SH-SY5Y (cell line): ENCODE measurements at regions not wholly inside any gene's neighbourhood (a gene's known extent, or its start where the extent isn't known, plus 50 kb on each side); places are given as distances from the start of the nearest gene placed in this dataset.

Experiments
- GATA2 ChIP-seq: IDR thresholded peaks from 2 replicates; pipeline ENCODE4 v1.6.1; 2011; ENCODE audit warnings: mild to moderate bottlenecking, low read depth, low read length
- GATA3 ChIP-seq: IDR thresholded peaks from 2 replicates; pipeline ENCODE4 v1.6.1; 2011; ENCODE audit warnings: low read depth, mild to moderate bottlenecking, low read length, moderate library complexity

DNA sequence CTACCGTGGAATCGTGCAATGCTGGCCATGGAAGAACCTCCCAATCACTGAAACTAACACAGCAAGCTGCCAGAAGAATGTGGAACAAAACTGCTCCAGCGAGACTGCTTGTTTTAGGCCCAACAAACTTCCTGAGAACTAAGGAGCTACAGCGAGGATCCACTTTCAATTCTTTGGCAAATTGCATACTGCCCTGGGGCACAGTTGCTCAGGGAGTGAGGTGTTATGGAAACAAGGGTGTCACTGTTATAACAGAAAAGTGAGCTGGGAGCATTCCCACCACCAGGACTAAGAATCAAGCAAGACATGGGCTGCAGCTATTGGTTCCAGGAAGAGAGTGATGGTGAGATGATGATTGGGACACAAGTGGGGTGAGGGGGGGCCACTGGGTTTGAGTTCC lies 1606.1 kb upstream of the FLRT2 start:
- TF ChIP-seq GATA2: no peak
- no peak for TF ChIP-seq GATA3

DNA sequence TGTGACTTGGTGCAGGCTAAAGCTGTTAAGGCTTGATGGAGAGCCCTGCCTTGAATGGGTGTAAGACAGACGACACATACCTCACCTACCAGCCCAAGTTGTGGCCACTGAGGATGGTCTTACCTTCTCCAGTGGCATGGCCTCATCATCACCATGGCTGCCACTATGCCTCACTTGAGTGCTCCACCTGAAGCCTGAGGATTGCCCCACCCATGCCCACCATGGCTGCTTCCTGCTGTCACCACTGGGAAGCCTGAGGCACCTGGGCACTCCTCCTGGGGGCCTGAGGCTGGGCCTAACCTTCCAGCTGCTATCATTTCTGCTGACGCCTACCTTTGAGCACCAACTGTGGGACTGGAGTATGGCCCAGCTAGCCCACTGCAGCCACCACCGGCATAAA lies 1605.7 kb upstream of the FLRT2 start:
- no peak for TF ChIP-seq GATA2
- TF ChIP-seq GATA3: no peak

DNA sequence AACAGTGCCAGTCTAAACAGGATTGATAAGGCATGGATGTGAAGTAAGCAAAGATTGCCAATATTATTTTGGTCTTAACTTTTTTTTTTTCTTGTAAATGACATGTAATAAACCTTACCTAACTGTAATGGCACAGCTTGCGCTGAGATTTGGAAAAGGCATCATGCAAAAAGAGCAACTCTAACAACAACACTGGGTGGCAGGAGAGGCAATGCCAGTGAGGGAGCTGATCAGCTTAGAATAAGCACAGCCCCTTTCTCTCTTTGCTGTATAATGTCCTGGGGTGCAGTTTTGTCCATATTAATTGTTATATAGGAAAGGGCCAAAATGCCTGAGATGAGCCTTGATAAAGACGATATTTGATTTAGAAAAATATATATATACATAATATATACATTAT lies 1589.7 kb upstream of the FLRT2 start:
- TF ChIP-seq GATA3 (no peak), GATA2 (no peak)

DNA sequence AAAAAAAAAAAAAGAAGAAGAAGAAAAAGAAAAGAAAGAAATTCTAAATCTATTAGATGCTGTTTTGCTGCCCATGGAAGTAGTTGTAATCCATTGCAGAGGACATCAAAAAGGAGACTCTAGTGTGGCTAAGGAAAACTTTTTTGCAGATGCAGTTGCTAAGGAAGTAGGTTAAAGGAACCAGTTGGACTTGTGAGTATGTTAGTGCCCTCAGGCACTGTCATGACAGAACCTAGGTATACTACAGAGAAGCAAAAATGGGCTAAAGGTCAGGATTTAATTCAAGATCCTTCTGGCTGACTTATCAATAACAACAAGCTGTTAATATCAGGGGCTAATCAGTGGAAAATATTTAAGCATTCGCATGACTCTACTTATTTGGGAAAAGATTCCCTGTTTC lies 1571.6 kb upstream of the FLRT2 start:
- TF ChIP-seq GATA2 (no peak), GATA3 (no peak)

DNA sequence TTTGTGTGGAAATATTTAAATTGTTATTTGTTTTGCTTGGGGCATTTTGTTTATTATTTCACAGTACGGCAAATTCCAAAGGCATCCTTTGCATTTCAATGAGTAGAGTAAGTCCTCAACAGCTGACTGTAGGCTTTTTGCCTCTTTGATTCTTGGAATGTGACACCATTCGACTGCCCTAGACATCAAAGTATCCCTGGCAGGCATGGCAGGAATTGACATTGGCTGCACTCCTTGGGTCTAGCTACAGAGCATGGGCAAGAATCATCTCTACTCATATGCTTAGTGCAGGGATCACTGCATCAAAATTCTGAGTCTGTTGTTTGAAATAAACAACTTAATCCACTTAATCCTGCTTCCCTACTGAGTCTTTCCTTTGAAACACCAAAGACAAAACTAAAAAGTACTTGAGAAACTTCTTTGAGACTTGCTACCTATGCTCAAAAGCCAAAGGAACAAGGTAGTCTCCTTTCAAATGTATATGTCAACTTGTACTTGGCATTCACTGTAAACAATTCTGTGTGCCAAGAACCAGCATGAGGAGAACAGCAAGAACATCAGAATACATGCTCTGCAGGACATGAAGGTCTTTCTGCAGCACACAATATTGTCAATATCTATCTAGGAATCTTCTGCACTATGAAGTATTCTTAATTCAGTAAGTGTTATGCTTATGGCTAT lies 1569.0 kb upstream of the FLRT2 start:
- TF ChIP-seq GATA2 (no peak), GATA3 (no peak)

DNA sequence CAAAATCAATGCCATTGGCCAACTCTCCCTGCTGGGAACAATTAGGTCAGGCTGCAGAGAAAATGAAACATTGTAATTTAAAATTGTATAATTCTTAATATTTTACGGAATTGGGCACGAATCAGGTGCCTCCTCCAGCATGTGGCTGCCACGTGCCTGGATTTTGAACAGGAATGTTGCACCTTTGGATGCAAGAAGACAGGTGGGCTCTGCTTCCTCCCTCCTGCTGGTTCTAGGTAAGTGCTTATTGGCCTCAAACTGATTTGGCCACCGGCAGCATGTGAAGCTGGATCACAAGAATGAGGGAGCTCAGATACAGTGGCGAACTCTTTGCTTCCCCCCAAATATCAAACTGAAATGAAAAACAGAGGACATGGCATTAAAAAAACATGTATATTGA lies 1559.9 kb upstream of the FLRT2 start:
- no peak for TF ChIP-seq GATA2
- TF ChIP-seq GATA3: no peak

DNA sequence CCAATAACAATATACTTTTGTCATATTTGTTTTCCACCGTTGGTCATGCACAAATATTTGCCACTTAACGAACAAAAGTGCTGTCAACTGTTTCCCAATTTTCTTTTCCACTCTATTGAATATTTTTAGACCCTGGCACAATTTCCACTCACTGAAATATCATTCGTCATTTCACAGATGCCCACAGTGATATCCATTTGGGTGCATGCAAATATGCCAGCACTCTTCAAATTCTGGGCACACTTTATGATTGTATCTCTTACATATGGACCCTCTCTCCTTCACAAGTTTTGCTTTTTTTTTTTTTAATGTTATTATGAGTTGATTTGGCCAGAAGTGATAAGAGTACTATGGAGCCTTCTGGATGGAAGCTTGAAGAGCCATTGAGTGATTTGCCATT lies 1557.3 kb upstream of the FLRT2 start:
- TF ChIP-seq GATA2: no peak
- no peak for TF ChIP-seq GATA3

DNA sequence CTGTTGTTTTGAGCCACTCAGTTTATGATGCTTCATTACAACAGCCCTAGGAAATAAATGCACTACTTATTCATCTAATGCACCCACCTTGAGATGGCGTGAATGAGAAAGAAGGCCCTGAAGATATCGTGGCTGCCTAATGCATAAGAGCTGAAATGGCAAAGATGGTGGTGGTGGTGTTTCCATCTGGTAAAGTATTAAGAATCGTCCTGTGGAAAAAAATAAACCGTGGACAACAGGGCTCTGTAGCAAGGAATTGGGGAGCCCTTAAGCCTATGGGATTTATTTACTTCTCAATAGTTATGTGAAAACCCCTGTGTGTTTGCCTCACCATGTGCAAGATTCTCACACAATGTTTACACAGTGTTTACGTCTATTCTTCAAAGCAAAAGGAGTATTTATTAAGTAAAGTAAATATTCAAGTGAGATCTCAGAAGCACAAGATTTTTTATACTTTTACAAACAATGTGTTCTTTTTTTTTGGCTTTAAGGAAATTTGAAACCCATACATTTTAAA lies 1555.2 kb upstream of the FLRT2 start:
- TF ChIP-seq GATA3: no peak
- no peak for TF ChIP-seq GATA2

DNA sequence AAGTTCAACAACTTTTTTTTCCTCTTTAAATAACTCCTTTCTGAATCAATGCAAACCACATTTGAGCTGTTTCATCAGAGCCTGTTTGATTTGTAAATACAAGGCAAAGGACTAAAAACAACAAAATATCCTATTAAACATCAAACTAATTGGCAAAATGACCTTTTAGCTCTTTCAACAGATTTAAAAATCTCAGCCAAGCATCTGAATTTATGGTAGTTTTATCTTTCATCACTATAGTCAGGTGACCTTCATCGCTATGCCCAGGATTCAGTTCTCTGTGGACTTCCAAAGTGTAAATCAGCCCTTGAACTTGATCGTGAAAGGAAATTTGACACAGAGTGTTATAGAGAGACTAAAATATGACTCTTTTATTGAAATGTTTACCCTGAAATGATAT lies 1554.5 kb upstream of the FLRT2 start:
- no peak for TF ChIP-seq GATA2
- TF ChIP-seq GATA3: no peak

DNA sequence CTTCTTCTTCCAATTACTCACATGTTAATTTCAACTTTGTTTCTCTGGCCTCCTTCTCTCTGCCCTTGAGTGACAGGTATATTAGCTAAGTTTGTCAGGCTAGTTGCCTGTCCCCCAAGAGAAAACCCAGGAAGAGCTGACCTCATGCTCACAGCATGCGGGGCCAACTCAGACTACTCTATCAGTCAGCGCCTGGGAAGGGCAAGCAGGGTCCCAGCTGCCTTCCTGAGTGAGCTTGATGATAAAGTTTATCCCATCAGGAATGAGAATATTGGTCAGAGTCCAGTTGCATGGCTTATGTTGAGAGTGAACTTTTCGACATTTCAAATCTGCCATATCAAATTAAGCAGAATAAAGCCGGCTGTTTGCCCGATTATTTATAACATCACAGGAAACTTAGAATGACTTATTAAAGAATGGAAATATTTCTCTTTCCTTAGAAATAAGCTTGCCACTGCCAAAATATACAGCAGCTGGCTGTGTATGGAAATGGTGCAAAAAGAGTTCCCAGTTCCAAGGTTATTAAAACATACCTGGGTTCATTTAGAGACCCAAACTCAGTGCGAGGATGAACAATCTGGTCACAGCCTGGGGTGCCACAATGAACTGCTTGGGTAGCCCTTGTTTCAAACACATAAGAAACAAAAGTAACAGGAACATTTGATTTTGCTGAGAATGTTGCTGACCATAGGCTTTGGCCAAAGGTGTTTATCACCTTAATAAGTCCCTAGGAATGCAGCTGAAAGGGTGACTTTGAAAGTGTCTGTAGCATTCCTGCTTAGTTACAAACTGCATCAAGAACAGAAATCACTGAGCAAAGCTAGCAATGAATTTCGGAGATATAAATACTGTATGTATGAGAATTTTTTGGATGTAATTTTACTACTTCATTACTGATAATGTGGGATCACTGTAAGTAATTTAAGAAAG lies 1553.8 kb upstream of the FLRT2 start:
- TF ChIP-seq GATA2 (no peak), GATA3 (no peak)

DNA sequence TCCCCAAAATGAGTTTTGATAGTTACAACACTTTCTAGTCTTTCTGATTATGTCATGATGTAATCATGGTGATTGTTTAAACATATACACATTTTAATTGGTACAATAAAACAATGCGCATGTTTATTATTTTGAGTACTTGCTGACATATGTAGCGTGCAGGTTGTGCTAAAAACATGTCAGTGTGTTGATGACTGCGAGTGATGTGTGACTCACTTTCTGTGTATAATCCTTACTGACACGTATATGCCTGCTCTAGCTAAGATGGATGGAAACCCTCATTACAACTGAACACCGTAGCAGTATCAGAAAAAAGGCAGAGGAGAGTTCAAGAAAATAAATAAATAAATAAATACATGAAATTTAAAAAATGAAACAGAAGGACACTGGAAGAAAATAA lies 1552.4 kb upstream of the FLRT2 start:
- TF ChIP-seq GATA2 (no peak), GATA3 (no peak)

DNA sequence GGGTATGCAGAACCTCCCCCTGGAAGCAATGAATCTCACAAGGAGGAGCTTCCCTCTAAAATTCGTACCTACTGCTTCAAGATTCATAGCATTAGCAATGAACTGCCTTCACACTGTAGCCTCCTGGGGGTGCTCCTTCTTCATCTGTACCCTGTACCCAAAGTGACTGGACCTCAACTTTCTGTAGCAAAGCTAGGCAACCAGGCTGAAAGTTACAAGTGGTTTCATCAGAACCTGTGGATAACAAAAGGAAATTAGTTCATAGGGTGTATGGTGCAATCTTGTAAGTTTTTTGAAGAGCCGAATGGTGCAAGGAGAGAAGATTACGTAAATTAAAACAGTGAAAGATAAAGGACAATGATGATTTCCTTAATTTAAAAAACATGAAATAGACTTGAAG lies 1541.7 kb upstream of the FLRT2 start:
- no peak for TF ChIP-seq GATA3
- TF ChIP-seq GATA2: no peak

DNA sequence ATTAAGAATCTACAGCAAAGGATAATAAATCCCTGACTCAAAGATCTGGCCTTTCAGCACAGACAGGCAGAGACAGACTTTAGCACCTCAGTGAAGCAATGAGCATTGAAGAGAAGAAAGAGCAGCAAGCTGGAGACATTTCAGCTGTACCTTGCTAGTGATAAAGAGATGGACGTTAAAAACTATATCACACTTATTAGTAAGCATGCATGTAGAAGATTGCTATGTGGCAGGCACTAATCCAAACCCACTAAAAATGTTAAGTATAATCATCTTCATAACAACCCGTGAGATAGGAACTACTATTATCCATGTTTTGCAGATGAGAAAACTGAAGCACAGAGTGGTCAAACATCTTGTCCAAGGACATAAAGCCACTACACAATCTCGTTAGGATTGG lies 1538.3 kb upstream of the FLRT2 start:
- TF ChIP-seq GATA2: no peak
- no peak for TF ChIP-seq GATA3

DNA sequence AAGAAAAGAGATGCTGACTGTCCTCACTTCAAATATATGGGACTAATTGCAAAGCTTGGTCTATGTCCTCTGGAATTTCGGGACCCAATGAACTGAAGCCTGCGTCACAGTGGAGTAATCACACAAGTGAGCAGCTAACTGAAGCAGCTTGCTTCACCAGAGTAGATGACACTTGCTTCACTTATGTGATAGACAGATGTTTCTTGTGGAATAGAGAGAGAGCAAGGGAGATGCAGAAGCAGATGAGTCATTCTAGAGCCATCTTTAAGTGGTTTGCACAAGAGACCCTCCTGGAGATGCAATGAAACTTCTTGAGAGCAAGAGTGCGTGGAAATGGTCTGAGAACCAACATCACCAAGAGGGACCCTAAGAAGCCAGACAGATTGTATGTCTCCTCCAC lies 1537.1 kb upstream of the FLRT2 start:
- TF ChIP-seq GATA3 (no peak), GATA2 (no peak)

DNA sequence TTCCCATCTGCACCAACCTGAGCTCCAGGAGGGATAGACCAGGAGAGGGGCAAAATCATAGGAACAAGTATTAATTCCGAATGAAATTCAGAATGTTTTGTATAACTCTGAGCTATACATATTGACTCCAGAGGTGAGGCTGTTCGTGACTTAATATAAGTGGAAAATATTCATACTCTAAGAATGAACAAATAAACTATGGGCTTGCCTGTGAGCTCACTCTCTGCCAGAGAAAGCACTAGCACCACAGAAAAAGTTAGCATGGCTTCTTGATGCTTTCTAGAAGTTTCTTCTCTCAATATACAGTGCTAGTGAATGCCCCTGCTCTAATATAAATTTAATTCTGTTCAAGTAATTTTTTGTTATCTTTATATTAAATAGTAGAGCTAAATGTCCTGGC lies 1536.4 kb upstream of the FLRT2 start:
- no peak for TF ChIP-seq GATA3
- no peak for TF ChIP-seq GATA2

DNA sequence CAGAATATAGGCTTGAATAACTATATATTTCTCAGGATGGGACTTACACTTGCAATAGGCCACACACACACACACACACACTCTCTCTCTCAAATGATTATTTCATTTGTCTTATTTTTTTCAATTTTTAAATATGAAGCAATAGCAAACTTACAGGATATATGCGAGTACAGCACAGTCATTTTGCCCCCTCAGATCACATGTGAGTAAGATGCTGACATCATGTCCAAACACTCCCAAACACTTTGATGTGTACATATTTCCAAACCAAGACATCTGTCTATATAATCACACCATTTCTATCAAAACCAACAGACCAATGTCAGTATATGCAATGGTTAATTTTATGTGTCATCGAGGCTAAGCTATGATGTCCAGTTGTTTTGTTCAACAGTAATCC lies 1535.9 kb upstream of the FLRT2 start:
- TF ChIP-seq GATA2 (no peak), GATA3 (no peak)
